ENCODE measurements at regions not wholly inside any gene's neighbourhood (a gene's known extent, or its start where the extent isn't known, plus 50 kb on each side); places are given as distances from the start of the nearest gene placed in this dataset.

DNA sequence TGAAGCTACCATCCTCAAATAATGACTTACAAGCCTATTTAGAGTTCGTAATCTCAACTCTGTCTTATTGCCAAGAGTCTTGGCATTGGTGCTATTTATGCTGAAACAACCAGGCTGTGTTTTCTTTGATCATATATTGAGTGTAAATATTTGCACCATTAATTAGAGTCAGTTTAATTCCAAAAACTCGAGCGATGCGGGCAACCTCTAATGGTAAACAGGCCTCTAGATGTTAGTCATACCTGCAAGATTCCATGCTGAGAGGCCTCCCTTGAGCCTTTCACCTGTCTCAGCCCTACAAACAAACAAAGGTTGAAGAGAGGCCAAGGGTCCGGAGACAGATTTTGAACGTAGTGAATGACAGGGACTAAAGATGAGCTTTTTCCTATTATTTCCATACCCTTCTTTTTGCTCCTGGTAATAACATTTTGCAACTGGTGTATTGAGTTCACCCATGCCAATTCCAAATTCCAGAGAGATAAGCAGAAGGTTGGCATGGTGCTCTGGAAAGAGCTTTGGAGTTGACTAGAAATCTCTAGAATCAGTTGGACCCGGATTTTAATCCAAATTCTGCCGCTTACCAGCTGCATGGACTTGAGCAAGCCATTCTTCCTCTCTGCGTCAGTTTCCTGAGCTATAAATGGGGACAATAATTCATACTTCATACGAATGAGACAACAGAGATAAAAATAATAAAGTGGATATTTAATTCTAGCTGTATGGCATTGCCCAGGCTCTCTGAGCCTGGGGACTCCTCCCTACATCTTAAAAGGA lies 99.1 kb upstream of the ANO1 start:
- TF ChIP-seq, protein P1, sequence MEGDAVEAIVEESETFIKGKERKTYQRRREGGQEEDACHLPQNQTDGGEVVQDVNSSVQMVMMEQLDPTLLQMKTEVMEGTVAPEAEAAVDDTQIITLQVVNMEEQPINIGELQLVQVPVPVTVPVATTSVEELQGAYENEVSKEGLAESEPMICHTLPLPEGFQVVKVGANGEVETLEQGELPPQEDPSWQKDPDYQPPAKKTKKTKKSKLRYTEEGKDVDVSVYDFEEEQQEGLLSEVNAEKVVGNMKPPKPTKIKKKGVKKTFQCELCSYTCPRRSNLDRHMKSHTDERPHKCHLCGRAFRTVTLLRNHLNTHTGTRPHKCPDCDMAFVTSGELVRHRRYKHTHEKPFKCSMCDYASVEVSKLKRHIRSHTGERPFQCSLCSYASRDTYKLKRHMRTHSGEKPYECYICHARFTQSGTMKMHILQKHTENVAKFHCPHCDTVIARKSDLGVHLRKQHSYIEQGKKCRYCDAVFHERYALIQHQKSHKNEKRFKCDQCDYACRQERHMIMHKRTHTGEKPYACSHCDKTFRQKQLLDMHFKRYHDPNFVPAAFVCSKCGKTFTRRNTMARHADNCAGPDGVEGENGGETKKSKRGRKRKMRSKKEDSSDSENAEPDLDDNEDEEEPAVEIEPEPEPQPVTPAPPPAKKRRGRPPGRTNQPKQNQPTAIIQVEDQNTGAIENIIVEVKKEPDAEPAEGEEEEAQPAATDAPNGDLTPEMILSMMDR (IDR thresholded peaks at IDR 0.05) = no peak
- TF ChIP-seq POLR2A (IDR thresholded peaks at IDR 0.05) (no peak), EP300 (IDR thresholded peaks at IDR 0.05) (no peak)

Measured in ovary (tissue), 3 donors.